Stimulated activated CD8-positive, alpha-beta memory T cell treated with anti-CD3 and anti-CD28 coated beads, Interleukin-4, amount 100 ng/mL, for 4 hours (primary cell): ENCODE measurements at regions not wholly inside any gene's neighbourhood (a gene's known extent, or its start where the extent isn't known, plus 50 kb on each side); places are given as distances from the start of the nearest gene placed in this dataset.
A peak's percentile ranks its signal among the peaks of the same experiment; 100 is the strongest.
"Not testable (repeated sequence)": the region's sequence is repeated elsewhere in the genome, so short reads cannot be mapped to it uniquely, and the experiment has no call there.

ENCODE experiments used
- DNase-seq, 2 donors: peaks; one replicate each; pipeline ENCODE4 v3.0.0-alpha.2; 2020; ENCODE audit warnings: low read depth in 2 of 2, low spot score in 1 of 2

GRCh38 chr11:67805253-67806126 is 131.1 kb upstream of the ALDH3B2 start:
- peak; percentile 95 to 97 for DNase-seq

GRCh38 chr11:67804435-67805252 is 130.2 kb upstream of the ALDH3B2 start:
- DNase-seq: not testable (repeated sequence)

GRCh38 chr11:67803519-67803918 is 129.1 kb upstream of the ALDH3B2 start:
- not testable (repeated sequence) for DNase-seq

GRCh38 chr11:67803055-67803454 is 128.6 kb upstream of the ALDH3B2 start:
- not testable (repeated sequence) for DNase-seq

- DNase-seq: not testable (repeated sequence)
These were observed 128.2 kb upstream of the ALDH3B2 start for GRCh38 chr11:67802623-67803022.

GRCh38 chr11:67801397-67801796 is 127.0 kb upstream of the ALDH3B2 start:
- DNase-seq: not testable (repeated sequence)

- not testable (repeated sequence) for DNase-seq
These were observed 126.2 kb upstream of the ALDH3B2 start for GRCh38 chr11:67800591-67800990.

- DNase-seq: not testable (repeated sequence)
These were observed 125.4 kb upstream of the ALDH3B2 start for GRCh38 chr11:67799808-67800207.

GRCh38 chr11:67797726-67798521 is 123.5 kb upstream of the ALDH3B2 start:
- DNase-seq: not testable (repeated sequence)

- no peak for DNase-seq
These were observed 121.3 kb upstream of the ALDH3B2 start for GRCh38 chr11:67795746-67796145.

GRCh38 chr11:67793750-67794149 is 119.3 kb upstream of the ALDH3B2 start:
- not testable (repeated sequence) for DNase-seq

GRCh38 chr11:67792273-67792990 is 118.0 kb upstream of the ALDH3B2 start:
- not testable (repeated sequence) for DNase-seq

- DNase-seq: not testable (repeated sequence)
These were observed 117.3 kb upstream of the ALDH3B2 start for GRCh38 chr11:67791598-67792170.

GRCh38 chr11:67788341-67788695 is 113.9 kb upstream of the ALDH3B2 start:
- DNase-seq: not testable (repeated sequence)

GRCh38 chr11:67787681-67788340 is 113.4 kb upstream of the ALDH3B2 start:
- not testable (repeated sequence) for DNase-seq

- DNase-seq: not testable (repeated sequence)
These were observed 107.5 kb upstream of the ALDH3B2 start for GRCh38 chr11:67781967-67782366.

- not testable (repeated sequence) for DNase-seq
These were observed 107.1 kb upstream of the ALDH3B2 start for GRCh38 chr11:67781506-67781905.

GRCh38 chr11:67780056-67780455 is 105.6 kb upstream of the ALDH3B2 start:
- no peak for DNase-seq

GRCh38 chr11:67779189-67779875 is 104.9 kb upstream of the ALDH3B2 start:
- not testable (repeated sequence) for DNase-seq
